ENCODE measurements at regions not wholly inside any gene's neighbourhood (a gene's known extent, or its start where the extent isn't known, plus 50 kb on each side); places are given as distances from the start of the nearest gene placed in this dataset.

- Histone ChIP-seq H3K9ac (no peak overlapping the region), H3K27ac (no peak overlapping the region), H3K9me3 (ENCODE audit: low read depth) (no peaks in the 10 kb centered on the region), H2AFZ (replicated peaks) (no peak overlapping the region), H3K27me3 (no peaks in the 10 kb centered on the region), H3K79me2 (ENCODE audit: low read depth) (no peaks in the 10 kb centered on the region), H3K4me3 (no peak overlapping the region), H3K36me3 (no peaks in the 10 kb centered on the region), H4K20me1 (ENCODE audit: low read depth) (no peaks in the 10 kb centered on the region), H3K4me2 (no peak overlapping the region), H3F3A (ENCODE audit: low read depth) (peaks cover 24% of the 10 kb centered on the region), H3K4me1 (peaks cover 65% of the 10 kb centered on the region)
- peak overlapping the region; percentile 1 for H3K27ac Mint-ChIP-seq
- H3K27me3 Mint-ChIP-seq (ENCODE audit: insufficient read depth, low read depth), result peaks cover 3% of the 10 kb centered on the region
- H3K36me3 Mint-ChIP-seq, result no peaks in the 10 kb centered on the region
- no peak overlapping the region for H3K4me3 Mint-ChIP-seq
- peak; percentile 27 for DNase-seq (ENCODE audit: low spot score)
- no peak for TF ChIP-seq CTCF (IDR thresholded peaks at IDR 0.05)
- TF ChIP-seq EZH2 (IDR thresholded peaks at IDR 0.05), result no peak
- TF ChIP-seq EZH2phosphoT487 (IDR thresholded peaks at IDR 0.05), result no peak
- peaks cover 82% of the 10 kb centered on the region for H3K4me1 Mint-ChIP-seq
- H3K9me3 Mint-ChIP-seq, result no peaks in the 10 kb centered on the region
These were observed 448.4 kb upstream of the ZNF608 start for GRCh38 chr5:125194883-125195282.

- DNase-seq (ENCODE audit: low spot score), result peak; percentile 63
- H3K4me3 Mint-ChIP-seq, result peak overlapping the region; percentile 46
- H3K4me1 Mint-ChIP-seq, result peaks cover 81% of the 10 kb centered on the region
- H3K27ac Mint-ChIP-seq, result peak overlapping the region; percentile 96
- no peaks in the 10 kb centered on the region for H3K36me3 Mint-ChIP-seq
- H3K27ac ChIP-seq, result no peak overlapping the region
- no peak for TF ChIP-seq EZH2 (IDR thresholded peaks at IDR 0.05)
- no peak for TF ChIP-seq CTCF (IDR thresholded peaks at IDR 0.05)
- H2AFZ ChIP-seq (replicated peaks), result no peak overlapping the region
- H3K9me3 ChIP-seq (ENCODE audit: low read depth), result no peaks in the 10 kb centered on the region
- peaks cover 65% of the 10 kb centered on the region for H3K4me1 ChIP-seq
- peaks cover 3% of the 10 kb centered on the region for H3K27me3 Mint-ChIP-seq (ENCODE audit: insufficient read depth, low read depth)
- no peaks in the 10 kb centered on the region for H3K36me3 ChIP-seq
- H3K4me3 ChIP-seq, result no peak overlapping the region
- no peaks in the 10 kb centered on the region for H3K79me2 ChIP-seq (ENCODE audit: low read depth)
- no peak overlapping the region for H3K9ac ChIP-seq
- no peaks in the 10 kb centered on the region for H4K20me1 ChIP-seq (ENCODE audit: low read depth)
- no peaks in the 10 kb centered on the region for H3K27me3 ChIP-seq
- H3K9me3 Mint-ChIP-seq, result no peaks in the 10 kb centered on the region
- peak overlapping the region; percentile 33 for H3K4me2 ChIP-seq
- H3F3A ChIP-seq (ENCODE audit: low read depth), result peaks cover 40% of the 10 kb centered on the region
These were observed 450.2 kb upstream of the ZNF608 start for GRCh38 chr5:125196481-125197111.

DNA sequence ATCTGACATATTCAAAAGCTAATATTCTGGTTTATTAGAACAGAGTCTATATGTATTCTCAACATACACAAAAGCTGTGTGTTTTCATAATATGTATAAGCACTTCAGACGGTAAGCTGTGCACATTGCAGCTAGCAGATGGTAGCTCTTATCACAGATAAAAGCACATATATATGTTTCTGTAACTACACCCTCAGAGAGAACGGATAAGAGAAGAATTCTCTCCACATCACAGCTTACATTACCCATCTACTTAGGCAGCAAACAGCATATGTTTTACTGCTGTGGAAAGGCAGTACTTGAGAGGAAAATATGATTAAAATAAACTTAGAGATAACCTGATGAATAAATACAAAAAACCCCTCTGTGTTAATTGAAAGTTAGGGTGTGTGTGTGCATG lies 450.9 kb upstream of the ZNF608 start:
- no peaks in the 10 kb centered on the region for H3K36me3 ChIP-seq
- no peak overlapping the region for H2AFZ ChIP-seq (replicated peaks)
- H3F3A ChIP-seq (ENCODE audit: low read depth), result peaks cover 47% of the 10 kb centered on the region
- peaks cover 66% of the 10 kb centered on the region for H3K4me1 ChIP-seq
- peaks cover 81% of the 10 kb centered on the region for H3K4me1 Mint-ChIP-seq
- no peaks in the 10 kb centered on the region for H3K9me3 ChIP-seq (ENCODE audit: low read depth)
- H3K79me2 ChIP-seq (ENCODE audit: low read depth), result no peaks in the 10 kb centered on the region
- H3K27me3 Mint-ChIP-seq (ENCODE audit: insufficient read depth, low read depth), result peaks cover 3% of the 10 kb centered on the region
- H3K9me3 Mint-ChIP-seq, result no peaks in the 10 kb centered on the region
- no peaks in the 10 kb centered on the region for H3K27me3 ChIP-seq
- no peaks in the 10 kb centered on the region for H4K20me1 ChIP-seq (ENCODE audit: low read depth)
- no peak overlapping the region for H3K4me3 Mint-ChIP-seq
- peak overlapping the region; percentile 33 for H3K4me2 ChIP-seq
- H3K27ac ChIP-seq, result no peak overlapping the region
- no peak overlapping the region for H3K9ac ChIP-seq
- H3K36me3 Mint-ChIP-seq, result no peaks in the 10 kb centered on the region
- no peak for TF ChIP-seq EZH2phosphoT487 (IDR thresholded peaks at IDR 0.05)
- no peak for DNase-seq (ENCODE audit: low spot score)
- H3K4me3 ChIP-seq, result no peak overlapping the region
- peak overlapping the region; percentile 96 for H3K27ac Mint-ChIP-seq

GRCh38 chr5:125198270-125198974 lies 452.0 kb upstream of the ZNF608 start:
- Histone ChIP-seq H3K27me3 (no peaks in the 10 kb centered on the region), H3F3A (ENCODE audit: low read depth) (peaks cover 47% of the 10 kb centered on the region), H3K9ac (no peak overlapping the region), H2AFZ (replicated peaks) (no peak overlapping the region), H3K79me2 (ENCODE audit: low read depth) (no peaks in the 10 kb centered on the region), H3K36me3 (no peaks in the 10 kb centered on the region), H3K9me3 (ENCODE audit: low read depth) (no peaks in the 10 kb centered on the region), H4K20me1 (ENCODE audit: low read depth) (no peaks in the 10 kb centered on the region), H3K4me3 (no peak overlapping the region), H3K4me2 (peak overlapping the region; percentile 14), H3K27ac (no peak overlapping the region), H3K4me1 (peaks cover 66% of the 10 kb centered on the region)
- no peaks in the 10 kb centered on the region for H3K36me3 Mint-ChIP-seq
- H3K27ac Mint-ChIP-seq, result peak overlapping the region; percentile 91
- DNase-seq (ENCODE audit: low spot score), result peak; percentile 34
- peak overlapping the region; percentile 5 for H3K4me3 Mint-ChIP-seq
- no peak for TF ChIP-seq EZH2phosphoT487 (IDR thresholded peaks at IDR 0.05)
- no peak for TF ChIP-seq CTCF (IDR thresholded peaks at IDR 0.05)
- no peak for TF ChIP-seq EZH2 (IDR thresholded peaks at IDR 0.05)
- H3K27me3 Mint-ChIP-seq (ENCODE audit: insufficient read depth, low read depth), result peaks cover 3% of the 10 kb centered on the region
- no peaks in the 10 kb centered on the region for H3K9me3 Mint-ChIP-seq
- peaks cover 86% of the 10 kb centered on the region for H3K4me1 Mint-ChIP-seq
